B cell (primary cell): ENCODE measurements at regions not wholly inside any gene's neighbourhood (a gene's known extent, or its start where the extent isn't known, plus 50 kb on each side); places are given as distances from the start of the nearest gene placed in this dataset.

ENCODE experiments used
- ATAC-seq: fragments of 200-7000 bp; cut with Tn5 transposase; one replicate; pipeline ENCODE4 v1.10.0; 2021; ENCODE audit warnings: low read depth, mild to moderate bottlenecking, moderate number of reproducible peaks, moderate library complexity
- CTCF ChIA-PET: fragments of 350-600 bp; sonication (Branson Sonifier 250); formaldehyde crosslinking; loops from one replicate; lab custom pipeline; 2021; ENCODE audit warnings: antibody characterized with exemption, inconsistent platforms; lab: Charles Lee
- POLR2A ChIA-PET: fragments of 350-600 bp; sonication (Branson Sonifier 250); formaldehyde crosslinking; loops from one replicate; lab custom pipeline; 2021; ENCODE audit warnings: antibody characterized with exemption; lab: Charles Lee
- DNase-seq: peaks from one replicate; pipeline ENCODE4 v3.0.0; 2013
- H2AFZ ChIP-seq: 2 replicates; pipeline ENCODE4 v1.6.1; 2012; ENCODE audit warnings: mild to moderate bottlenecking, low read depth, low read length; ENCODE audit not compliant: insufficient read depth, poor library complexity, severe bottlenecking
- H3K27ac ChIP-seq, 2 donors: 1 replicate in 1 of 2; 2 replicates in 1 of 2; pipeline ENCODE4 v1.5.1; 2012 to 2013; ENCODE audit warnings: low read length in 2 of 2, mild to moderate bottlenecking in 2 of 2, moderate library complexity in 1 of 2
- H3K27me3 ChIP-seq, 4 experiments: fragments of 200-600 bp in 1 of 4; sonication (generic) in 1 of 4; replicated peaks in 1 of 4; 1 replicate in 2 of 4; 2 replicates in 2 of 4; pipeline versions ENCODE4 v1.6.1 to v1.7.0; 2013 to 2016; ENCODE audit warnings: low read length in 3 of 4, mild to moderate bottlenecking in 2 of 4, mixed read lengths in 1 of 4, moderate library complexity in 1 of 4; ENCODE audit not compliant: insufficient read depth in 4 of 4, control insufficient read depth in 3 of 4; ENCODE audit errors: control extremely low read depth in 1 of 4
- H3K36me3 ChIP-seq, 2 experiments: replicated peaks in 1 of 2; 1 replicate in 1 of 2; 2 replicates in 1 of 2; pipeline versions ENCODE4 v1.6.1 to v1.7.1; 2013; ENCODE audit warnings: low read length in 1 of 2; ENCODE audit not compliant: insufficient read depth in 2 of 2, control insufficient read depth in 1 of 2; ENCODE audit errors: control extremely low read depth in 1 of 2, extremely low read depth in 1 of 2
- H3K4me1 ChIP-seq, 2 donors: fragments of 200-600 bp in 1 of 2; sonication (generic) in 1 of 2; 1 replicate in 1 of 2; 2 replicates in 1 of 2; pipeline versions ENCODE4 v1.5.1 to v1.6.1; 2013 to 2017; ENCODE audit warnings: low read length in 2 of 2; ENCODE audit not compliant: control insufficient read depth in 2 of 2, insufficient read depth in 2 of 2
- H3K4me2 ChIP-seq: replicated peaks from 2 replicates; pipeline ENCODE3; 2012; ENCODE audit warnings: mild to moderate bottlenecking, low read depth, low read length; ENCODE audit not compliant: poor library complexity, severe bottlenecking
- H3K4me3 ChIP-seq, 5 experiments: fragments of 200-600 bp in 1 of 5; sonication (generic) in 1 of 5; 1 replicate in 3 of 5; 2 replicates in 2 of 5; pipeline versions ENCODE4 v1.5.1 to v1.7.0; 2011 to 2016; ENCODE audit warnings: low read length in 4 of 5, mild to moderate bottlenecking in 4 of 5, low read depth in 2 of 5, control low read depth in 1 of 5, moderate library complexity in 1 of 5; ENCODE audit not compliant: insufficient read depth in 1 of 5; ENCODE audit errors: control extremely low read depth in 1 of 5, extremely low read depth in 1 of 5
- H3K79me2 ChIP-seq: fragments of 200-600 bp; sonication (generic); one replicate; pipeline ENCODE4 v1.6.0; 2016; ENCODE audit warnings: low read length; ENCODE audit not compliant: control insufficient read depth, insufficient read depth
- H3K9ac ChIP-seq: fragments of 200-600 bp; sonication (generic); 2 replicates; pipeline ENCODE4 v1.6.1; 2017; ENCODE audit warnings: mild to moderate bottlenecking, low read length, moderate library complexity
- H3K9me3 ChIP-seq, 3 donors: one replicate each; pipeline versions ENCODE4 v1.6.1 to v1.7.1; 2013; ENCODE audit warnings: low read length in 2 of 3; ENCODE audit not compliant: control insufficient read depth in 2 of 3, insufficient read depth in 1 of 3; ENCODE audit errors: control extremely low read depth in 1 of 3
- H4K20me1 ChIP-seq: 2 replicates; pipeline ENCODE4 v1.6.0; 2012; ENCODE audit warnings: mild to moderate bottlenecking, low read length; ENCODE audit not compliant: insufficient read depth, control insufficient read depth, poor library complexity, severe bottlenecking
- H3K27ac Mint-ChIP-seq: one replicate; pipeline ENCODE4 v1.8.0; 2021; ENCODE audit warnings: mixed read lengths
- H3K27me3 Mint-ChIP-seq: one replicate; pipeline ENCODE4 v1.8.0; 2021; ENCODE audit warnings: mixed read lengths
- H3K4me1 Mint-ChIP-seq: one replicate; pipeline ENCODE4 v1.8.0; 2021; ENCODE audit warnings: mixed read lengths
- H3K4me3 Mint-ChIP-seq: one replicate; pipeline ENCODE4 v1.8.0; 2021; ENCODE audit warnings: mixed read lengths
- H3K9me3 Mint-ChIP-seq: one replicate; pipeline ENCODE4 v1.8.0; 2022; ENCODE audit warnings: mixed read lengths; ENCODE audit not compliant: insufficient read depth
- CTCF ChIP-seq: fragments of 200-600 bp; IDR thresholded peaks from one replicate; pipeline ENCODE4 v1.8.0; 2022; ENCODE audit warnings: antibody characterized with exemption, mild to moderate bottlenecking
- EZH2 ChIP-seq: IDR thresholded peaks from 2 replicates; pipeline ENCODE4 v1.6.1; 2012; ENCODE audit warnings: borderline replicate concordance, low read depth, mild to moderate bottlenecking, moderate library complexity, low read length; ENCODE audit not compliant: insufficient read depth, poor library complexity, severe bottlenecking
- WGBS: methylation state at CpG from one replicate; pipeline ENCODE4 v1.1.5; 2013; ENCODE audit warnings: missing lambda C conversion rate; ENCODE audit not compliant: insufficient coverage; 5-methylcytosine and 5-hydroxymethylcytosine counted together
- intact Hi-C: fragments of 100-400 bp; cut with micrococcal nuclease; formaldehyde crosslinking; loops from one replicate; pipeline ENCODE4 v1.10.0; 2022

DNA sequence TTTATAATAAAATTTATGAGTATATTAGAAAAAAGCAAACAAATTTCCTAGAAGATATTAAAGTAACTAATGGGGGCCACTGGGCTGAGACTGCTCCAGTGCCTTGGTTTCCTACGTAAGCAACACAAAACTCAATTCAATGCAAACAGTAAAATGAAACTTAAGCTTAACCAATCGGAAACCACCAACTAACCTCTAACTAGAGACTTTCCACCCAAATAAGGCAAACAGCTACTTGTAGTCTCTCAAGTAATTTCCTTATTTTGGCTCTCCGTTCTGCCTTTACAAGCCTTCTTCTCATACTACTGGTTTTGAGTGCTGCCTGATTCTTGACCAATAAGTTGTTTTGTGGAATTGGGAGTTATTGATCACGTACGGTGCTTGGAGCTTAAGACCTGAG lies 167.3 kb upstream of the VEGFC start:
- ChIA-PET CTCF (no interaction called here), POLR2A (no interaction called here)
- Histone ChIP-seq H3K79me2 (no peaks in the 10 kb centered on the region), H3K27me3 (no peaks in the 10 kb centered on the region), H2AFZ (no peak overlapping the region), H3K4me1 (no peaks in the 10 kb centered on the region), H3K27ac (no peak overlapping the region), H4K20me1 (no peaks in the 10 kb centered on the region), H3K4me3 (no peak overlapping the region), H3K36me3 (no peaks in the 10 kb centered on the region), H3K4me2 (no peak overlapping the region), H3K9ac (no peak overlapping the region), H3K9me3 (peaks cover 0 to 7% (median 5%) of the 10 kb centered on the region in 3 donors)
- no peak for TF ChIP-seq CTCF
- no peak for TF ChIP-seq EZH2
- no peaks in the 10 kb centered on the region for H3K4me1 Mint-ChIP-seq
- H3K4me3 Mint-ChIP-seq = no peak overlapping the region
- no peak overlapping the region for H3K27ac Mint-ChIP-seq
- DNase-seq = no peak
- intact Hi-C loops = no loop called here
- no peaks in the 10 kb centered on the region for H3K27me3 Mint-ChIP-seq
- 83% methylated on average over 1 of the region's 5 CpGs for WGBS
- ATAC-seq = no peak
- peaks cover 4% of the 10 kb centered on the region for H3K9me3 Mint-ChIP-seq

DNA sequence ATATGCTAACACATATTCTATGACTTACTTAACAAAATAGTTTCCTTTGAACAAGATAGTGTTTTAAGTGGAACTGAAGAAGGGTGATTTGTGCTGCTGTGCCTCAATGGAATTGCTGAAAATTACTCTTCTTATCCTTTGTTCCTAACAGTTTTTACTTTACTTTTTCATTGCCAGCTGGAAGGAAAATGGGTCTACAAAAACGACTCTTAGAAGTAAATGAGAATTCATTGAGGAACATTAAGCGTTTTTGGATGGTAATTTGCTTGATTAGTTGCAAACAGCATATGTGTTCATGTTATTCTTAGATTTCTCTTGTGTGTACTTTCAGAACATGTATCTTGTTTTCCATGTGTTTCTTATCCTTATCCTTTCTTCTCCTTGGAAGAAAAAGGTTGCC lies 170.4 kb upstream of the VEGFC start:
- Mint-ChIP-seq H3K4me1 (no peaks in the 10 kb centered on the region), H3K27me3 (no peaks in the 10 kb centered on the region), H3K27ac (no peak overlapping the region), H3K9me3 (no peaks in the 10 kb centered on the region), H3K4me3 (no peak overlapping the region)
- H3K4me3 ChIP-seq = no peak overlapping the region
- no peak overlapping the region for H3K9ac ChIP-seq
- no peak for DNase-seq
- H3K36me3 ChIP-seq = no peaks in the 10 kb centered on the region
- no peak overlapping the region for H3K4me2 ChIP-seq
- no peaks in the 10 kb centered on the region for H4K20me1 ChIP-seq
- H3K27ac ChIP-seq = no peak overlapping the region
- WGBS = no CpG with 5 or more reads among the region's 2 CpGs
- ChIA-PET CTCF (no interaction called here), POLR2A (no interaction called here)
- no peak for ATAC-seq
- no peaks in the 10 kb centered on the region for H3K9me3 ChIP-seq
- TF ChIP-seq EZH2 (no peak), CTCF (no peak)
- H2AFZ ChIP-seq = no peak overlapping the region
- H3K27me3 ChIP-seq = no peaks in the 10 kb centered on the region
- intact Hi-C loops = no loop called here
- no peaks in the 10 kb centered on the region for H3K79me2 ChIP-seq
- no peaks in the 10 kb centered on the region for H3K4me1 ChIP-seq
